DND-41 (cell line): ENCODE measurements at regions not wholly inside any gene's neighbourhood (a gene's known extent, or its start where the extent isn't known, plus 50 kb on each side); places are given as distances from the start of the nearest gene placed in this dataset.

Experiments
- ATAC-seq: fragments of 200-7000 bp; cut with Tn5 transposase; 3 replicates; pipeline ENCODE4 v1.9.1; 2021; ENCODE audit warnings: low read depth; ENCODE audit not compliant: insufficient read depth
- DNase-seq: peaks from one replicate; pipeline ENCODE4 v3.0.0-alpha.2; 2020
- H2AFZ ChIP-seq: 2 replicates; pipeline ENCODE4 v1.6.0; 2012; ENCODE audit warnings: low read depth, low read length
- H3K27ac ChIP-seq: 2 replicates; pipeline ENCODE4 v1.5.1; 2012; ENCODE audit warnings: low read length, inconsistent platforms
- H3K27me3 ChIP-seq: fragments of 200-600 bp; sonication (generic); 2 replicates; pipeline ENCODE4 v1.6.0; 2012; ENCODE audit warnings: low read length, mild to moderate bottlenecking, inconsistent platforms; ENCODE audit not compliant: insufficient read depth, poor library complexity
- H3K36me3 ChIP-seq: 2 replicates; pipeline ENCODE4 v1.5.1; 2012; ENCODE audit warnings: low read length, inconsistent platforms; ENCODE audit not compliant: insufficient read depth
- H3K4me1 ChIP-seq: 2 replicates; pipeline ENCODE4 v1.5.1; 2012; ENCODE audit warnings: mild to moderate bottlenecking, low read length; ENCODE audit not compliant: insufficient read depth
- H3K4me2 ChIP-seq: 2 replicates; pipeline ENCODE4 v1.6.0; 2012; ENCODE audit warnings: mild to moderate bottlenecking, moderate library complexity, low read length, inconsistent platforms; ENCODE audit not compliant: insufficient read depth
- H3K4me3 ChIP-seq, 2 experiments: fragments of 200-600 bp in 1 of 2; shearing (Covaris generic) in 1 of 2; 2 replicates each; pipeline ENCODE4 v1.5.1; 2012 to 2016; ENCODE audit warnings: inconsistent platforms in 2 of 2, low read length in 2 of 2, mild to moderate bottlenecking in 2 of 2, low read depth in 1 of 2, moderate library complexity in 1 of 2
- H3K79me2 ChIP-seq: 2 replicates; pipeline ENCODE4 v1.6.0; 2012; ENCODE audit warnings: low read length, inconsistent platforms; ENCODE audit not compliant: insufficient read depth
- H3K9ac ChIP-seq: 2 replicates; pipeline ENCODE4 v1.6.0; 2012; ENCODE audit warnings: low read depth, mild to moderate bottlenecking, inconsistent platforms, low read length, moderate library complexity
- H3K9me3 ChIP-seq: 2 replicates; pipeline ENCODE4 v1.5.1; 2012; ENCODE audit warnings: low read length, moderate library complexity, mild to moderate bottlenecking, inconsistent platforms; ENCODE audit not compliant: insufficient read depth, severe bottlenecking
- H4K20me1 ChIP-seq: 2 replicates; pipeline ENCODE4 v1.6.0; 2012; ENCODE audit warnings: low read length; ENCODE audit not compliant: insufficient read depth
- CTCF ChIP-seq: IDR thresholded peaks from 2 replicates; pipeline ENCODE4 v1.5.1; 2012; ENCODE audit warnings: borderline replicate concordance, low read length, moderate library complexity, mild to moderate bottlenecking; ENCODE audit not compliant: poor library complexity, severe bottlenecking; ENCODE audit errors: extremely low read depth
- EZH2 ChIP-seq: IDR thresholded peaks from 3 replicates; pipeline ENCODE4 v1.6.1; 2012; ENCODE audit warnings: borderline replicate concordance, low read depth, mild to moderate bottlenecking, moderate library complexity, low read length, inconsistent platforms; ENCODE audit not compliant: severe bottlenecking

- Histone ChIP-seq H3K27ac (no peak overlapping the region), H3K36me3 (no peaks in the 10 kb centered on the region)
- no peak for TF ChIP-seq EZH2
- TF ChIP-seq CTCF = no peak
Measured at GRCh38 chr17:63275318-63275970, 170.7 kb downstream of the CYB561 start.

GRCh38 chr17:63275971-63276745 is 169.9 kb downstream of the CYB561 start:
- TF ChIP-seq EZH2 = no peak
- TF ChIP-seq CTCF = no peak
- Histone ChIP-seq H2AFZ (no peak overlapping the region), H4K20me1 (no peaks in the 10 kb centered on the region), H3K4me3 (no peak overlapping the region), H3K27ac (no peak overlapping the region), H3K36me3 (no peaks in the 10 kb centered on the region), H3K79me2 (no peaks in the 10 kb centered on the region), H3K4me2 (no peak overlapping the region), H3K9ac (no peak overlapping the region), H3K27me3 (no peaks in the 10 kb centered on the region), H3K9me3 (no peaks in the 10 kb centered on the region), H3K4me1 (no peaks in the 10 kb centered on the region)
- no peak for ATAC-seq
- DNase-seq = no peak

More at GRCh38 chr17:63275318-63275970, 170.7 kb downstream of the CYB561 start:
- Histone ChIP-seq H3K4me2 (no peak overlapping the region), H4K20me1 (no peaks in the 10 kb centered on the region), H2AFZ (no peak overlapping the region), H3K79me2 (no peaks in the 10 kb centered on the region), H3K27me3 (no peaks in the 10 kb centered on the region), H3K9ac (no peak overlapping the region), H3K4me3 (no peak overlapping the region), H3K9me3 (no peaks in the 10 kb centered on the region), H3K4me1 (no peaks in the 10 kb centered on the region)
- ATAC-seq (no peak), DNase-seq (no peak)

GRCh38 chr17:63276821-63277220 is 169.3 kb downstream of the CYB561 start:
- no peaks in the 10 kb centered on the region for H3K79me2 ChIP-seq
- ATAC-seq (no peak), DNase-seq (no peak)
- no peaks in the 10 kb centered on the region for H4K20me1 ChIP-seq
- H3K9me3 ChIP-seq = no peaks in the 10 kb centered on the region
- H3K27ac ChIP-seq = no peak overlapping the region
- H3K4me2 ChIP-seq = no peak overlapping the region
- H2AFZ ChIP-seq = no peak overlapping the region
- no peak for TF ChIP-seq CTCF
- H3K4me1 ChIP-seq = no peaks in the 10 kb centered on the region
- no peaks in the 10 kb centered on the region for H3K27me3 ChIP-seq
- no peak overlapping the region for H3K9ac ChIP-seq
- no peaks in the 10 kb centered on the region for H3K36me3 ChIP-seq
- no peak overlapping the region for H3K4me3 ChIP-seq
